ENCODE measurements at regions not wholly inside any gene's neighbourhood (a gene's known extent, or its start where the extent isn't known, plus 50 kb on each side); places are given as distances from the start of the nearest gene placed in this dataset.

Small RNAs in the stretch of these regions (small RNA-seq; reads per million reads assigned to genes)
- 0 reads per million in 4 donors for gene LINC02110
